Prostate gland (tissue), 2 donors: ENCODE measurements at regions not wholly inside any gene's neighbourhood (a gene's known extent, or its start where the extent isn't known, plus 50 kb on each side); places are given as distances from the start of the nearest gene placed in this dataset.

Experiments
- POLR2AphosphoS5 ChIP-seq: sonication (generic); formaldehyde crosslinking; IDR thresholded peaks from one replicate; pipeline ENCODE4 v1.6.1; 2017; ENCODE audit warnings: antibody characterized with exemption
- TF ChIP-seq, protein P1 (sequence below), 4 experiments: fragments of 200-600 bp in 2 of 4; fragments of 450-650 bp in 2 of 4; sonication (generic) in 2 of 4; IDR thresholded peaks; 1 replicate in 3 of 4; 2 replicates in 1 of 4; pipeline ENCODE4 v1.5.1; 2016 to 2019; ENCODE audit warnings: antibody characterized with exemption in 4 of 4, mild to moderate bottlenecking in 2 of 4, moderate library complexity in 2 of 4

GRCh38 chr2:83051538-83052170 lies 1407.4 kb downstream of the SUCLG1 start:
- TF ChIP-seq POLR2AphosphoS5, result no peak
- TF ChIP-seq, protein P1, sequence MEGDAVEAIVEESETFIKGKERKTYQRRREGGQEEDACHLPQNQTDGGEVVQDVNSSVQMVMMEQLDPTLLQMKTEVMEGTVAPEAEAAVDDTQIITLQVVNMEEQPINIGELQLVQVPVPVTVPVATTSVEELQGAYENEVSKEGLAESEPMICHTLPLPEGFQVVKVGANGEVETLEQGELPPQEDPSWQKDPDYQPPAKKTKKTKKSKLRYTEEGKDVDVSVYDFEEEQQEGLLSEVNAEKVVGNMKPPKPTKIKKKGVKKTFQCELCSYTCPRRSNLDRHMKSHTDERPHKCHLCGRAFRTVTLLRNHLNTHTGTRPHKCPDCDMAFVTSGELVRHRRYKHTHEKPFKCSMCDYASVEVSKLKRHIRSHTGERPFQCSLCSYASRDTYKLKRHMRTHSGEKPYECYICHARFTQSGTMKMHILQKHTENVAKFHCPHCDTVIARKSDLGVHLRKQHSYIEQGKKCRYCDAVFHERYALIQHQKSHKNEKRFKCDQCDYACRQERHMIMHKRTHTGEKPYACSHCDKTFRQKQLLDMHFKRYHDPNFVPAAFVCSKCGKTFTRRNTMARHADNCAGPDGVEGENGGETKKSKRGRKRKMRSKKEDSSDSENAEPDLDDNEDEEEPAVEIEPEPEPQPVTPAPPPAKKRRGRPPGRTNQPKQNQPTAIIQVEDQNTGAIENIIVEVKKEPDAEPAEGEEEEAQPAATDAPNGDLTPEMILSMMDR (IDR thresholded peaks at IDR 0.05), result no peak
